Activated B cell treated with CpG ODN at 0.5 μM for 24 hours (primary cell): ENCODE measurements at regions not wholly inside any gene's neighbourhood (a gene's known extent, or its start where the extent isn't known, plus 50 kb on each side); places are given as distances from the start of the nearest gene placed in this dataset.

Experiments used
- ATAC-seq: fragments of 200-7000 bp; cut with Tn5 transposase; one replicate; pipeline ENCODE4 v1.10.0; 2021; ENCODE audit warnings: low read depth, mild to moderate bottlenecking, moderate library complexity
- CTCF ChIA-PET: fragments of 350-600 bp; sonication (Branson Sonifier 250); formaldehyde crosslinking; loops from one replicate; lab custom pipeline; 2021; ENCODE audit warnings: antibody characterized with exemption; lab: Charles Lee
- POLR2A ChIA-PET: fragments of 350-600 bp; sonication (Branson Sonifier 250); formaldehyde crosslinking; loops from one replicate; lab custom pipeline; 2021; ENCODE audit warnings: antibody characterized with exemption; lab: Charles Lee
- DNase-seq: peaks from one replicate; pipeline ENCODE4 v3.0.0; 2022
- H3K27ac Mint-ChIP-seq: one replicate; pipeline ENCODE4 v1.8.0; 2020; ENCODE audit warnings: mixed read lengths
- H3K27me3 Mint-ChIP-seq: one replicate; pipeline ENCODE4 v1.8.0; 2021; ENCODE audit warnings: mixed read lengths
- H3K36me3 Mint-ChIP-seq: one replicate; pipeline ENCODE4 v1.8.0; 2021; ENCODE audit warnings: low read depth, mixed read lengths
- H3K4me1 Mint-ChIP-seq: one replicate; pipeline ENCODE4 v1.8.0; 2021; ENCODE audit warnings: mixed read lengths
- H3K4me3 Mint-ChIP-seq: one replicate; pipeline ENCODE4 v1.8.0; 2020; ENCODE audit warnings: mild to moderate bottlenecking, mixed read lengths
- H3K9me3 Mint-ChIP-seq: one replicate; pipeline ENCODE4 v1.8.0; 2020; ENCODE audit warnings: mixed read lengths
- CTCF ChIP-seq: fragments of 200-600 bp; IDR thresholded peaks from one replicate; pipeline ENCODE4 v1.8.0; 2022; ENCODE audit warnings: antibody characterized with exemption, mild to moderate bottlenecking
- intact Hi-C: fragments of 100-400 bp; cut with micrococcal nuclease; formaldehyde crosslinking; loops from one replicate; pipeline ENCODE4 v1.15.1; 2024

- no peak for ATAC-seq
- no peak for DNase-seq
- no peaks in the 10 kb centered on the region for H3K9me3 Mint-ChIP-seq
- ChIA-PET POLR2A (no interaction called here), CTCF (no interaction called here)
- H3K4me1 Mint-ChIP-seq, result peaks cover 2% of the 10 kb centered on the region
- no peaks in the 10 kb centered on the region for H3K36me3 Mint-ChIP-seq
- TF ChIP-seq CTCF, result no peak
- no peak overlapping the region for H3K27ac Mint-ChIP-seq
- H3K4me3 Mint-ChIP-seq, result no peak overlapping the region
- peaks cover 5% of the 10 kb centered on the region for H3K27me3 Mint-ChIP-seq
- intact Hi-C loops, result no loop called here
Measured at GRCh38 chr9:135006911-135007570, 80.4 kb upstream of the OLFM1 start.

DNA sequence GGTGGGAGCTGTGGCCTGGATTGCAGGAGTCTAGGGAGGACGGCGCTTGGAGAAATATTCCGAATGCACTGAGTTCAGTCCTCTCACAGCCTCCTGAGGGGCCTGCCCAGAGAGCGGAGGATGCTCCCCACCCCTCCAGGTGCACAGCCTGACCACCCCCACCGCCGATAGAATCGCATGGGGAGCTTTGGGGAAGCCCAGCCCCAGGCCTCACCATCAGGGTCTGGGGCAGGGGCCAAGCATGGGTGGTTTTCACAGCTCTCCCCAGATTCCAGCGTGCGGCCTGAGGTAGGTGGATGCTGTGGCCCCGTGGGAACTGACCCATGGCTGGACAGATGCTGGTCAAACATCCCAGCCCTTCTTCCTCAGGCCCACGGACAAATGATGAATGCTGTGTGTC is 79.9 kb upstream of the OLFM1 start:
- CTCF ChIA-PET, result no interaction called here
- Mint-ChIP-seq H3K36me3 (no peaks in the 10 kb centered on the region), H3K9me3 (no peaks in the 10 kb centered on the region), H3K4me3 (no peak overlapping the region), H3K27me3 (peaks cover 5% of the 10 kb centered on the region), H3K27ac (no peak overlapping the region), H3K4me1 (peaks cover 2% of the 10 kb centered on the region)
- ATAC-seq, result no peak
- no peak for DNase-seq
- POLR2A ChIA-PET, result no interaction called here
- intact Hi-C loops, result no loop called here
- TF ChIP-seq CTCF, result no peak

DNA sequence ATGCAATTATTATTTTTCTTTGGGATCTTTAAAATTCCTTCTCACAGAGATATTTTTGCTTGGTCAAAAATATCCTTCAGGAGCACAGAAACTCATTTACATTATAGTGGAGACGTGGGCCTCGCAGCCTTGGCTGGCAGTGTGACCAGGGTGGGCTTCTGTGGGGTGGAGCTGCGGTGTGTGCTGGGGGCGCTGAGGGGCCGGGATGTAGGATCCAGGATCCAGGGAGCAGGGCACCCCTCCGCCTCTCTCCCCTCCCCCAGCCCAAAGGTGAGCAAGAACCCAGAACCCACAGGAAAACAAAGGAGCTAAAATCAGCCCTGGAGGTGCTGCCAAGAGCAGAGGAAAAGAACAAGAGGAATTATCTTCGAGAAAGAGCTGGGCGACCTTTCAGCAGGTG is 79.1 kb upstream of the OLFM1 start:
- CTCF ChIA-PET, result no interaction called here
- Mint-ChIP-seq H3K4me1 (no peaks in the 10 kb centered on the region), H3K27me3 (peaks cover 3% of the 10 kb centered on the region), H3K9me3 (no peaks in the 10 kb centered on the region), H3K36me3 (no peaks in the 10 kb centered on the region), H3K27ac (no peak overlapping the region), H3K4me3 (no peak overlapping the region)
- TF ChIP-seq CTCF, result no peak
- intact Hi-C loops, result no loop called here
- POLR2A ChIA-PET, result no interaction called here
- DNase-seq (no peak), ATAC-seq (no peak)

DNA sequence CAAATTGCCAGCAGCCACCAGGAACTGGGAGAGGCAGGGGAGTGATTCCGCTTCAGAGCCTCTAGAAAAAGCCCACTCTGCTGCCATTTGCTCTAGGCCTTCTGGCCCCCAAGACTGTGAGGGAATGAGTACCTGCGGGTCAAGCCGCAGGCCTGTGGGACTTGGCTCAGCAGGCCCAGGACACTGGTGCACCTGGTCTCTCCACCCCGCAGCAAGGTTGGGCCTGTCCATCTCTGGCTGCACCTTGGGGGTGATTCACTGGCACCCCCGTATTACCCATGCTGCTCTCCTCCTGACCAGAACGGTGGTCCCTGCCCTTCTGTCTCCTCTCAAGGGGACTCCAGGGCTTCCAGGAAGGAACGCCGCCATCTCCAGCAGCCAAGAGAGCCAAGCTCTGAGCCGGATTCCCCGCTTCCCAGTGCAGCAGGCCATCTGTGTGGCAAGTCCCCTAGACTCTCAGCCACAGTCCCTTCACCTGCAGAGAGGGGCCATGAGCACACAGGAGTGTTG is 78.4 kb upstream of the OLFM1 start:
- TF ChIP-seq CTCF, result no peak
- Mint-ChIP-seq H3K4me3 (no peak overlapping the region), H3K27me3 (peaks cover 4% of the 10 kb centered on the region), H3K4me1 (no peaks in the 10 kb centered on the region), H3K27ac (no peak overlapping the region), H3K36me3 (no peaks in the 10 kb centered on the region), H3K9me3 (no peaks in the 10 kb centered on the region)
- ATAC-seq (no peak), DNase-seq (no peak)
- ChIA-PET POLR2A (no interaction called here), CTCF (no interaction called here)
- intact Hi-C loops, result no loop called here

- TF ChIP-seq CTCF, result no peak
- Mint-ChIP-seq H3K27ac (no peak overlapping the region), H3K36me3 (no peaks in the 10 kb centered on the region), H3K4me3 (no peak overlapping the region), H3K4me1 (no peaks in the 10 kb centered on the region), H3K9me3 (no peaks in the 10 kb centered on the region), H3K27me3 (peaks cover 3% of the 10 kb centered on the region)
- ATAC-seq (no peak), DNase-seq (no peak)
- intact Hi-C loops, result no loop called here
- CTCF ChIA-PET, result no interaction called here
- POLR2A ChIA-PET, result no interaction called here
Measured at GRCh38 chr9:135009794-135010585, 77.5 kb upstream of the OLFM1 start.
